ENCODE measurements at regions not wholly inside any gene's neighbourhood (a gene's known extent, or its start where the extent isn't known, plus 50 kb on each side); places are given as distances from the start of the nearest gene placed in this dataset.

GRCh38 chr4:66204534-66205247, 534.4 kb upstream of the EPHA5 start:
- POLR2A ChIA-PET, result no interaction called here
- intact Hi-C loops (cut with micrococcal nuclease), result no loop called here
- H3K36me3 Mint-ChIP-seq (ENCODE audit: low read depth), result no peaks in the 10 kb centered on the region
- CTCF ChIA-PET, result no interaction called here
- TF ChIP-seq CTCF (IDR thresholded peaks at IDR 0.05), result no peak
- no peaks in the 10 kb centered on the region for H3K4me1 Mint-ChIP-seq (ENCODE audit: low read depth)
- no peak for DNase-seq
- peaks cover 9% of the 10 kb centered on the region for H3K9me3 Mint-ChIP-seq
- no peaks in the 10 kb centered on the region for H3K27me3 Mint-ChIP-seq
- no peak overlapping the region for H3K4me3 Mint-ChIP-seq
- no peak for ATAC-seq
- no peak overlapping the region for H3K27ac Mint-ChIP-seq

GRCh38 chr4:66202870-66203269, 532.6 kb upstream of the EPHA5 start:
- Mint-ChIP-seq H3K27me3 (no peaks in the 10 kb centered on the region), H3K36me3 (ENCODE audit: low read depth) (no peaks in the 10 kb centered on the region), H3K4me1 (ENCODE audit: low read depth) (no peaks in the 10 kb centered on the region), H3K4me3 (no peak overlapping the region), H3K9me3 (peaks cover 6% of the 10 kb centered on the region), H3K27ac (no peak overlapping the region)
- ChIA-PET CTCF (no interaction called here), POLR2A (no interaction called here)
- no peak for ATAC-seq
- intact Hi-C loops (cut with micrococcal nuclease), result no loop called here
- no peak for DNase-seq
- no peak for TF ChIP-seq CTCF (IDR thresholded peaks at IDR 0.05)

- no peak for TF ChIP-seq CTCF (IDR thresholded peaks at IDR 0.05)
- POLR2A ChIA-PET, result no interaction called here
- no peaks in the 10 kb centered on the region for H3K27me3 Mint-ChIP-seq
Observed at GRCh38 chr4:66197451-66197850, 527.2 kb upstream of the EPHA5 start.

GRCh38 chr4:66193487-66193886, 523.2 kb upstream of the EPHA5 start:
- DNase-seq, result no peak
- no peak for ATAC-seq
- Mint-ChIP-seq H3K27me3 (no peaks in the 10 kb centered on the region), H3K36me3 (ENCODE audit: low read depth) (no peaks in the 10 kb centered on the region), H3K4me1 (ENCODE audit: low read depth) (no peaks in the 10 kb centered on the region), H3K27ac (no peak overlapping the region), H3K9me3 (no peaks in the 10 kb centered on the region), H3K4me3 (no peak overlapping the region)
- intact Hi-C loops (cut with micrococcal nuclease), result no loop called here
- no peak for TF ChIP-seq CTCF (IDR thresholded peaks at IDR 0.05)
- ChIA-PET POLR2A (no interaction called here), CTCF (no interaction called here)

More at GRCh38 chr4:66197451-66197850, 527.2 kb upstream of the EPHA5 start:
- Mint-ChIP-seq H3K4me1 (ENCODE audit: low read depth) (no peaks in the 10 kb centered on the region), H3K36me3 (ENCODE audit: low read depth) (no peaks in the 10 kb centered on the region), H3K4me3 (no peak overlapping the region), H3K27ac (no peak overlapping the region), H3K9me3 (peaks cover 3% of the 10 kb centered on the region)
- ATAC-seq (no peak), DNase-seq (no peak)
- intact Hi-C loops (cut with micrococcal nuclease), result no loop called here
- CTCF ChIA-PET, result no interaction called here

- no peaks in the 10 kb centered on the region for H3K36me3 Mint-ChIP-seq (ENCODE audit: low read depth)
- POLR2A ChIA-PET, result no interaction called here
- no peak for TF ChIP-seq CTCF (IDR thresholded peaks at IDR 0.05)
- H3K27me3 Mint-ChIP-seq, result no peaks in the 10 kb centered on the region
- no peaks in the 10 kb centered on the region for H3K4me1 Mint-ChIP-seq (ENCODE audit: low read depth)
- no peak overlapping the region for H3K27ac Mint-ChIP-seq
- intact Hi-C loops (cut with micrococcal nuclease), result no loop called here
- ATAC-seq (no peak), DNase-seq (no peak)
- H3K9me3 Mint-ChIP-seq, result peaks cover 3% of the 10 kb centered on the region
- H3K4me3 Mint-ChIP-seq, result no peak overlapping the region
- CTCF ChIA-PET, result no interaction called here
Observed at GRCh38 chr4:66187175-66187720, 517.0 kb upstream of the EPHA5 start.

Measured in activated CD8-positive, alpha-beta T cell treated with anti-CD3 and anti-CD28 coated beads for 36 hours (primary cell).